ENCODE measurements at regions not wholly inside any gene's neighbourhood (a gene's known extent, or its start where the extent isn't known, plus 50 kb on each side); places are given as distances from the start of the nearest gene placed in this dataset.

DNA sequence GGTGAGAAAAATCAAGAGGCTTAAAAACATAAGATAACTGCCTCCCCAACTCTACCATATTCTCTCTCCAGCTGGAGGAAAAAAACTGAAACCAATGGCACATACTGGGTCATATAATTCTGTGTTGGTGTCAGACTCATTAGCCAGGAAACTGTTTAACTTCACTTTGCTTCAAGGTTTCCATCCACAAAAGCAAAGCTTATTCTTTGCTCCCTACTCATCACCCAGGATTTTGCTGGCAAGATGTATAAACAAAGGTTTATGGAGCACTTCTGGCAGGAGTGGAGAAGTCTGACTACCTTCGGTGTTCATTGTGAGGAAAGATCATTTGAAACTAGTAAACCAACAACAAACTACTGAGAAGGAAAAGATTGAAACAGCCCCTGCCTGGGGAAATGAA lies 197.5 kb upstream of the SERP2 start:
- H3K4me3 ChIP-seq (replicated peaks; ENCODE audit: low read depth, low read length) = no peak overlapping the region
- TF ChIP-seq, protein P1, sequence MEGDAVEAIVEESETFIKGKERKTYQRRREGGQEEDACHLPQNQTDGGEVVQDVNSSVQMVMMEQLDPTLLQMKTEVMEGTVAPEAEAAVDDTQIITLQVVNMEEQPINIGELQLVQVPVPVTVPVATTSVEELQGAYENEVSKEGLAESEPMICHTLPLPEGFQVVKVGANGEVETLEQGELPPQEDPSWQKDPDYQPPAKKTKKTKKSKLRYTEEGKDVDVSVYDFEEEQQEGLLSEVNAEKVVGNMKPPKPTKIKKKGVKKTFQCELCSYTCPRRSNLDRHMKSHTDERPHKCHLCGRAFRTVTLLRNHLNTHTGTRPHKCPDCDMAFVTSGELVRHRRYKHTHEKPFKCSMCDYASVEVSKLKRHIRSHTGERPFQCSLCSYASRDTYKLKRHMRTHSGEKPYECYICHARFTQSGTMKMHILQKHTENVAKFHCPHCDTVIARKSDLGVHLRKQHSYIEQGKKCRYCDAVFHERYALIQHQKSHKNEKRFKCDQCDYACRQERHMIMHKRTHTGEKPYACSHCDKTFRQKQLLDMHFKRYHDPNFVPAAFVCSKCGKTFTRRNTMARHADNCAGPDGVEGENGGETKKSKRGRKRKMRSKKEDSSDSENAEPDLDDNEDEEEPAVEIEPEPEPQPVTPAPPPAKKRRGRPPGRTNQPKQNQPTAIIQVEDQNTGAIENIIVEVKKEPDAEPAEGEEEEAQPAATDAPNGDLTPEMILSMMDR (IDR thresholded peaks at IDR 0.05; ENCODE audit: low read length, missing control alignments) = no peak
- no peak for DNase-seq (ENCODE audit: low read depth)

DNA sequence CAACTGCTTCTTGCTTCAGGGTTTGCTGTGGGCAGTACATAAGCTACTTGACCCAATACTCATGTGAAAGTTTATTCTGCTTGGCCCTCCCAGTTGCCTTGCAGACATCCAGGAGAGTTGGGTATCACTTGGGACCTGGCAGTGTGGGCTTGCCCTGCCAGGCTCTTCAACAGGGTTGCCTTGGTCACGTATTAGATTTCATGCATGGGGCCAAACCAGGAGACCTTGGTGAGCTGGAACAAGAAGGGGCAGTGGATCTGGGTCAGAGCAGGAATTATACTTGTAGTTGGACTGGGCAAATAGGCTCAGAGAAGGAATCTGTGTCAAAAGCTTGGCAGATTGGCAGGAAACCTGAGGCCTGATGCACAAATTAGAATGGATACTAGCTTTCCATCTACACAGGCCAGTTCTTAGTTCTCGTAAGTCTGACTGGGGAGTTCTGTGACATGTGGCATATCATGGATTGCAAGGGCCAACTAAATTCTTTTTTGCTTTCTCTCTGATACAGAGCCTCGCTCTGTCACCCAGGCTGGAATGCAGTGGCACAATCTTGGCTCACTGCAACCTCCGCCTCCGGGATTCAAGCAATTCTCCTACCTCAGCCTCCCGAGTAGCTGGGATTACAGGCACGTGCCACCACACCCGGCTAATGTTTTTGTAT lies 192.6 kb upstream of the SERP2 start:
- no peak overlapping the region for H3K4me3 ChIP-seq (replicated peaks; ENCODE audit: low read depth, low read length)
- TF ChIP-seq, protein P1 (IDR thresholded peaks at IDR 0.05; ENCODE audit: low read length, missing control alignments) = no peak
- DNase-seq (ENCODE audit: low read depth) = no peak

DNA sequence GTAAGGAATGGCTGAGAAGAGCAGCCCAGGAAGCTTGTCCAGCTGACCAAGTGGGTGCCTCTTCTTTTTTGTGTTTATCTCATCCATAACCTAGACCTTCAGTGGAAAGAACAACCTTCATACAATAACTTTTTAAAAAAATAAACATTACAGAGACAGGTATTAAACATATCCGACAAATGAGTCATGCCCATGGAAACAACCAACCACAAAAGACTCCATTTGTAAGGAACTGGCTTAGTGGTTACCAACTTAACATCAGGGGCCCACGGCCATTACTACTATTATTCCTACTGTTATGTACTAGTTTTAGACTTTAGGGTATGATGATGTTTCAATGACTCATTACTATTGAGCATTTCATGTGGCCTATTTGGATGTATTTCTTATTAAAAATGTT lies 191.7 kb upstream of the SERP2 start:
- H3K4me3 ChIP-seq (replicated peaks; ENCODE audit: low read depth, low read length) = no peak overlapping the region
- no peak for DNase-seq (ENCODE audit: low read depth)

DNA sequence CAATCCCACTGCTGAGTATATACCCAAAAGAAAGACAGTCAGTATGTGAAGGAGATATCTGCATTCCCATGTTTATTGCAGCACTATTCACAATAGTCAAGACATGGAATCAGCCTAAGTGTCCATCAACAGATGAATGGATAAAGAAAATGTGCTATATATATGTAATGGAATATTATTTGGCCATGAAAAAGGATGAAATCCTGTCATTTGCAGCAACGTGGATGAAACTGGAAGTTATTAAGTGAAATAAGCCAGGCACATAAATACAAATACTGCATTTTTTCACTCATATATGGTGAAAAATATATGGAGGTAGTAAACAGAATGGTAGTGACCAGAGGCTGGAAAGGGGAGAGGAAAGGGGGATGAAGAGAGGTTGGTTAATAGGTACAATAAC lies 188.9 kb upstream of the SERP2 start:
- no peak for DNase-seq (ENCODE audit: low read depth)
- H3K4me3 ChIP-seq (replicated peaks; ENCODE audit: low read depth, low read length) = no peak overlapping the region
- TF ChIP-seq, protein P1 (IDR thresholded peaks at IDR 0.05; ENCODE audit: low read length, missing control alignments) = no peak

More for the DNA sequence above, 191.7 kb upstream of the SERP2 start:
- TF ChIP-seq, protein P1 (IDR thresholded peaks at IDR 0.05; ENCODE audit: low read length, missing control alignments) = no peak

DNA sequence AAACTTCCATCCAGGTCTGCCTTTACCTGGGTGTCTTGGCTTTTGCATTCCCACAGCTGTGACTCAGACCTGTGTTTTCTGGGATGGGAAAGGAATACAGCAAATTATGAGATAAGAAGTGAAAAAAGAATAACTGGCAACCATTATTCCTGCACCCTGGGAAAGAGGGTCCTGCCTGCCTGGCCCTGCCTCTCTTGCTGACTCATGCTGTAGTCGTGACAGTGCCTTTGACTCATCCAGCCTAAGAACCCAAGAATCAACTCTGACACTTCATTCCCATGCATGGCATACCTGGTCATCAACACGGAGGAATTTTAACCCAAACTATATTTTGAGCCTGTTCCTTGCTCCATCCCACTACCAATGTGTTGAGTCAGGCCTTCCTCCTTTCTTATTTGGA lies 185.4 kb upstream of the SERP2 start:
- no peak overlapping the region for H3K4me3 ChIP-seq (replicated peaks; ENCODE audit: low read depth, low read length)
- peak; percentile 63 for DNase-seq (ENCODE audit: low read depth)
- TF ChIP-seq, protein P1 (IDR thresholded peaks at IDR 0.05; ENCODE audit: low read length, missing control alignments) = no peak

DNA sequence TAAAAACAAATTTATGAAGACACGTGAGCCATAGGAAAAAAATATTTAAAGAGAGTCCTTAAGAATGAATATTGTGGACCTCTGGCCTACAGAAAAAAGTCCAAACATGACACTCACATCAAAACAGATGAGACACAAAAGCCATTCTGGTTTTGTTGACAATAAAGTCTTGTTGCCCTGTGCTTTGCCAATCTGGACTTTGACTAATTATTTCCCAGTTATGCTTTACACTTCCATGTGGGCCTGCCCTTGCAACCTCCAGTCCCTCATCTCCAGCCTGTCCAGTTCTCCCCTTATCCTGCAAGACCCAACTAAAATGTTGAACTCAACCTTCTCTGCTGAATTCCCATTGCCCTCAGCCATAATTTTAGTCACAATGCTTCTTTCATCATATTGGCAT lies 184.5 kb upstream of the SERP2 start:
- TF ChIP-seq, protein P1 (IDR thresholded peaks at IDR 0.05; ENCODE audit: low read length, missing control alignments) = no peak
- H3K4me3 ChIP-seq (replicated peaks; ENCODE audit: low read depth, low read length) = no peak overlapping the region
- no peak for DNase-seq (ENCODE audit: low read depth)

DNA sequence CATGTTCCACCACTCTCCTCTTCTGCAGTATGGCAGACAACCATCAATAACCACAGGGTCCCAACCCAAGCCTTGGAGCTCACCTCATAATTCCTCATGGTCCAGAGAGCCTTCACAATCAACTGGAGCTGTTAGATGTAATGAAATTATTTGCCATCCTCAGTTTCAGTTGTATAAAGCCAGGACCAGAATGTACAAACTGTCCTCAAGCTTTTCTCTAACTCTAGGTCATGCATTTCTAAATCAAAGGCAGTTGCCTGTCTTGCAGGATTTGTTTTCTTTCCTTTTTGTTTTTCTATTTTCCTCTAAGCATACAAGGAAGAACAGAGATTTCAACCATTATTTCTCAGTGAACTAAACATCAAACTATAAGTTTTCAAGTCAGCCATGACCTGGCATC lies 182.5 kb upstream of the SERP2 start:
- no peak for DNase-seq (ENCODE audit: low read depth)
- no peak overlapping the region for H3K4me3 ChIP-seq (replicated peaks; ENCODE audit: low read depth, low read length)
- TF ChIP-seq, protein P1 (IDR thresholded peaks at IDR 0.05; ENCODE audit: low read length, missing control alignments) = no peak
